ENCODE measurements at regions not wholly inside any gene's neighbourhood (a gene's known extent, or its start where the extent isn't known, plus 50 kb on each side); places are given as distances from the start of the nearest gene placed in this dataset.

- TF ChIP-seq CTCF (IDR thresholded peaks at IDR 0.05; ENCODE audit: low read depth, low read length, poor library complexity, severe bottlenecking) (no peak), EZH2phosphoT487 (IDR thresholded peaks at IDR 0.05; ENCODE audit: borderline replicate concordance, low read length) (no peak)
Observed at GRCh38 chr2:7646661-7647060, 729.4 kb downstream of the RNF144A start.

Measured in DOHH2 (cell line).